GM23338 (cell line): ENCODE measurements at regions not wholly inside any gene's neighbourhood (a gene's known extent, or its start where the extent isn't known, plus 50 kb on each side); places are given as distances from the start of the nearest gene placed in this dataset.

Experiments
- CREB1 ChIP-seq: fragments of 250-450 bp; sonication (Bioruptor Pico); IDR thresholded peaks from 2 replicates; pipeline ENCODE4 v1.5.0; 2020; ENCODE audit warnings: low read depth, mild to moderate bottlenecking, moderate library complexity
- CTCF ChIP-seq, 2 experiments: fragments of 200-600 bp in 1 of 2; sonication (generic) in 1 of 2; conservative IDR thresholded peaks; 2 replicates each; pipeline versions ENCODE4 v1.5.1 to v1.6.1; 2016 to 2017; ENCODE audit warnings: antibody characterized with exemption in 2 of 2, low read depth in 2 of 2, mild to moderate bottlenecking in 2 of 2, moderate library complexity in 1 of 2
- EZH2 ChIP-seq: fragments of 200-600 bp; sonication (generic); IDR thresholded peaks from one replicate; pipeline ENCODE4 v1.8.0; 2017; ENCODE audit warnings: antibody characterized with exemption, mild to moderate bottlenecking, low read depth; ENCODE audit not compliant: unreplicated experiment
- POLR2AphosphoS5 ChIP-seq: IDR thresholded peaks from 2 replicates; pipeline ENCODE4 v1.6.1; 2016; ENCODE audit warnings: antibody characterized with exemption, low read depth
- REST ChIP-seq: IDR thresholded peaks from one replicate; pipeline ENCODE4 v1.6.1; 2018; ENCODE audit warnings: antibody characterized with exemption; ENCODE audit not compliant: unreplicated experiment
- ZNF331 ChIP-seq: fragments of 250-450 bp; sonication (Bioruptor Pico); IDR thresholded peaks from 2 replicates; pipeline ENCODE4 v1.5.0; 2020; ENCODE audit warnings: low read depth, mild to moderate bottlenecking, moderate library complexity
- ZNF462 ChIP-seq: fragments of 250-450 bp; sonication (Bioruptor Pico); IDR thresholded peaks from 2 replicates; pipeline ENCODE4 v1.5.0; 2020; ENCODE audit warnings: mild to moderate bottlenecking, moderate library complexity

- TF ChIP-seq ZNF331 (no peak), CTCF (conservative IDR thresholded peaks at IDR 0.05; ENCODE audit: low read depth in 2 of 2) (no peak), REST (no peak), POLR2AphosphoS5 (no peak), EZH2 (no peak), CREB1 (CRISPR knock-in tag) (no peak), ZNF462 (no peak)
Measured at GRCh38 chr3:110733045-110733444, 338.6 kb upstream of the NECTIN3 start.
